A549 (cell line): ENCODE measurements at regions not wholly inside any gene's neighbourhood (a gene's known extent, or its start where the extent isn't known, plus 50 kb on each side); places are given as distances from the start of the nearest gene placed in this dataset.

Source experiments
- ATAC-seq, 2 experiments: fragments of 200-7000 bp in 1 of 2; fragments of >200 bp in 1 of 2; cut with Nextera tagmentation in 1 of 2; cut with Tn5 transposase in 1 of 2; 3 replicates each; pipeline versions ENCODE4 v1.8.0 to v1.9.1; 2018 to 2020; ENCODE audit warnings: mild to moderate bottlenecking in 1 of 2, moderate library complexity in 1 of 2
- CTCF ChIA-PET: fragments of 300-600 bp; sonication (Branson Sonifier 250); formaldehyde crosslinking; extraction: SDS; loops from one replicate; lab custom pipeline; 2021; ENCODE audit warnings: antibody characterized with exemption, inconsistent platforms; lab: Yijun Ruan, JAX
- POLR2A ChIA-PET: fragments of 350-600 bp; formaldehyde crosslinking; extraction: SDS; loops from one replicate; lab custom pipeline; 2021; ENCODE audit warnings: antibody characterized with exemption, inconsistent platforms; lab: Yijun Ruan, JAX
- DNase-seq, 2 experiments: peaks; one replicate each; pipeline versions ENCODE4 v3.0.0 to v3.0.0-alpha.2; 2011 to 2016; ENCODE audit warnings: low read depth in 1 of 2, low spot score in 1 of 2
- FAIRE-seq: peaks from 2 replicates; lab custom pipeline; 2011; peaks lifted over from hg19 to GRCh38; lab: Jason Lieb, UNC
- H3K27ac ChIP-seq, 2 experiments: fragments of >200 bp; sonication (Bioruptor Twin); formaldehyde crosslinking; 3 replicates each; pipeline ENCODE4 v1.5.1; 2016 to 2017
- H3K4me1 ChIP-seq: fragments of >200 bp; sonication (Bioruptor Twin); formaldehyde crosslinking; 3 replicates; pipeline ENCODE4 v1.6.1; 2016
- H3K4me2 ChIP-seq: fragments of >200 bp; sonication (Bioruptor Twin); formaldehyde crosslinking; 3 replicates; pipeline ENCODE4 v1.6.1; 2016
- H3K4me3 ChIP-seq: fragments of >200 bp; sonication (Bioruptor Twin); formaldehyde crosslinking; 3 replicates; pipeline ENCODE4 v1.5.1; 2016
- H3K9me3 ChIP-seq: fragments of >200 bp; sonication (Bioruptor Twin); formaldehyde crosslinking; 3 replicates; pipeline ENCODE4 v1.6.1; 2016
- ATOH8 ChIP-seq: fragments of 250-450 bp; sonication (Bioruptor Pico); IDR thresholded peaks from 2 replicates; pipeline ENCODE4 v1.5.0; 2020; ENCODE audit warnings: low read depth, mild to moderate bottlenecking, moderate library complexity
- BHLHE40 ChIP-seq: IDR thresholded peaks from 2 replicates; pipeline ENCODE4 v1.6.1; 2012; ENCODE audit warnings: low read depth, low read length, inconsistent platforms
- CBX2 ChIP-seq: fragments of 200-600 bp; sonication (generic); IDR thresholded peaks from 2 replicates; pipeline ENCODE4 v1.6.1; 2016; ENCODE audit warnings: low read depth, mild to moderate bottlenecking, borderline replicate concordance
- CEBPB ChIP-seq, 2 experiments: fragments of >200 bp in 1 of 2; sonication (Bioruptor Twin) in 1 of 2; formaldehyde crosslinking in 1 of 2; IDR thresholded peaks; 2 replicates each; pipeline ENCODE4 v1.6.1; 2012 to 2016
- E2F6 ChIP-seq: IDR thresholded peaks from 2 replicates; pipeline ENCODE4 v1.6.1; 2012; ENCODE audit warnings: low read depth, borderline replicate concordance
- ELK1 ChIP-seq: fragments of 150-350 bp; IDR thresholded peaks from 2 replicates; pipeline ENCODE4 v1.6.1; 2014; ENCODE audit warnings: low read depth, mild to moderate bottlenecking, low read length
- FOSL2 ChIP-seq, 2 experiments: fragments of 450-650 bp in 1 of 2; fragments of >200 bp in 1 of 2; sonication (Bioruptor Twin) in 1 of 2; formaldehyde crosslinking; IDR thresholded peaks; 2 replicates each; pipeline versions ENCODE4 v1.5.0 to v1.6.1; 2016 to 2020; ENCODE audit warnings: mild to moderate bottlenecking in 1 of 2, moderate library complexity in 1 of 2
- HES2 ChIP-seq: fragments of >200 bp; sonication (Bioruptor Twin); formaldehyde crosslinking; IDR thresholded peaks from 2 replicates; pipeline ENCODE4 v1.6.1; 2016
- HMGXB4 ChIP-seq: fragments of 250-450 bp; sonication (Bioruptor Pico); IDR thresholded peaks from 2 replicates; pipeline ENCODE4 v1.5.0; 2021; ENCODE audit warnings: mild to moderate bottlenecking, moderate library complexity, borderline replicate concordance
- HOXB13 ChIP-seq: fragments of 250-450 bp; sonication (Bioruptor Pico); IDR thresholded peaks from 2 replicates; pipeline ENCODE4 v1.5.0; 2020; ENCODE audit warnings: low read depth, mild to moderate bottlenecking, moderate library complexity
- HOXB5 ChIP-seq: fragments of 250-450 bp; sonication (Bioruptor Pico); IDR thresholded peaks from 2 replicates; pipeline ENCODE4 v1.5.0; 2020; ENCODE audit warnings: mild to moderate bottlenecking, moderate library complexity
- JUN ChIP-seq, 2 experiments: fragments of >200 bp; sonication (Bioruptor Twin); formaldehyde crosslinking; IDR thresholded peaks; 2 replicates in 1 of 2; 3 replicates in 1 of 2; pipeline ENCODE4 v1.6.1; 2016 to 2017
- KDM1A ChIP-seq: fragments of 200-600 bp; sonication (generic); IDR thresholded peaks from 2 replicates; pipeline ENCODE4 v1.6.1; 2016; ENCODE audit warnings: low read depth, mild to moderate bottlenecking
- MAZ ChIP-seq: fragments of 150-350 bp; IDR thresholded peaks from 2 replicates; pipeline ENCODE4 v1.6.1; 2014; ENCODE audit warnings: antibody characterized with exemption, low read depth, low read length, borderline replicate concordance
- MYC ChIP-seq: IDR thresholded peaks from 2 replicates; pipeline ENCODE4 v1.6.1; 2012; ENCODE audit warnings: mild to moderate bottlenecking, inconsistent platforms, low read length, improper control_type of control experiment, borderline replicate concordance
- NFE2L2 ChIP-seq: fragments of 150-350 bp; conservative IDR thresholded peaks from 2 replicates; pipeline ENCODE4 v1.6.1; 2014; ENCODE audit warnings: low read length
- NR3C1 ChIP-seq: fragments of >200 bp; sonication (Bioruptor Twin); formaldehyde crosslinking; IDR thresholded peaks from 3 replicates; pipeline ENCODE4 v1.6.1; 2017
- PBX3 ChIP-seq: IDR thresholded peaks from 2 replicates; pipeline ENCODE4 v1.6.1; 2012
- PHF8 ChIP-seq: fragments of 200-600 bp; sonication (generic); IDR thresholded peaks from 2 replicates; pipeline ENCODE4 v1.6.1; 2016; ENCODE audit warnings: low read depth, mild to moderate bottlenecking, antibody characterized with exemption, moderate library complexity, borderline replicate concordance
- RAD21 ChIP-seq, 2 experiments: fragments of >200 bp in 1 of 2; sonication (Bioruptor Twin) in 1 of 2; formaldehyde crosslinking in 1 of 2; IDR thresholded peaks in 1 of 2; conservative IDR thresholded peaks in 1 of 2; 2 replicates in 1 of 2; 3 replicates in 1 of 2; pipeline ENCODE4 v1.6.1; 2012 to 2018; ENCODE audit warnings: inconsistent platforms in 1 of 2
- RARB ChIP-seq: fragments of 250-450 bp; sonication (Bioruptor Pico); IDR thresholded peaks from 2 replicates; pipeline ENCODE4 v1.8.0; 2021; ENCODE audit warnings: mild to moderate bottlenecking, moderate library complexity
- RFX5 ChIP-seq: fragments of 450-650 bp; IDR thresholded peaks from 2 replicates; pipeline ENCODE4 v1.7.1; 2014; ENCODE audit warnings: antibody characterized with exemption, mild to moderate bottlenecking, moderate library complexity
- SMC3 ChIP-seq: fragments of >200 bp; sonication (Bioruptor Twin); formaldehyde crosslinking; IDR thresholded peaks from 3 replicates; pipeline ENCODE4 v1.6.1; 2018; ENCODE audit warnings: inconsistent platforms
- USF2 ChIP-seq: fragments of 450-650 bp; IDR thresholded peaks from 2 replicates; pipeline ENCODE4 v1.6.1; 2014; ENCODE audit warnings: antibody characterized with exemption
- ZC3H11A ChIP-seq: fragments of 450-650 bp; IDR thresholded peaks from 2 replicates; pipeline ENCODE4 v1.6.1; 2014; ENCODE audit warnings: antibody characterized with exemption, mild to moderate bottlenecking
- WGBS: methylation state at CpG from one replicate; pipeline ENCODE4 v1.1.6; 2017; ENCODE audit errors: missing lambda C conversion rate; 5-methylcytosine and 5-hydroxymethylcytosine counted together

- TF ChIP-seq MYC, result no peak
- TF ChIP-seq, all 56 proteins: peak for 0
Observed at GRCh38 chr13:111479412-111479811, 159.0 kb downstream of the TEX29 start (continued).

GRCh38 chr13:111480503-111480902 lies 160.1 kb downstream of the TEX29 start:
- Histone ChIP-seq H3K27ac (no peak overlapping the region), H3K4me2 (no peak overlapping the region)
- POLR2A ChIA-PET, result no interaction called here
- ATAC-seq, result no peak
- CTCF ChIA-PET, result interaction anchor here (2.3 kb wide), 1 partner anchor 963 kb away, joined by 16 read pairs; no protein-coding TSS in a partner anchor
- TF ChIP-seq HMGXB4 (CRISPR knock-in tag) (no peak), JUN (IDR thresholded peaks at IDR 0.05) (no peak), PHF8 (no peak), NR3C1 (no peak), KDM1A (no peak), RAD21 (conservative IDR thresholded peaks at IDR 0.05 in 1 of 2, IDR thresholded peaks at IDR 0.05 in 1 of 2) (no peak), FOSL2 (IDR thresholded peaks at IDR 0.05) (no peak), FOSL2 (CRISPR knock-in tag; IDR thresholded peaks at IDR 0.05) (no peak), MYC (no peak), PBX3 (no peak), ELK1 (no peak), CEBPB (IDR thresholded peaks at IDR 0.05) (no peak), RARB (CRISPR knock-in tag) (no peak), NFE2L2 (no peak), HES2 (no peak), USF2 (no peak), E2F6 (no peak), BHLHE40 (no peak), ZC3H11A (no peak)
- TF ChIP-seq, all 56 proteins: peak for 0
- Histone ChIP-seq H3K9me3 (no peaks in the 10 kb centered on the region), H3K4me1 (no peaks in the 10 kb centered on the region), H3K4me3 (no peak overlapping the region)
- WGBS, result 60% methylated on average over 8 of the region's 8 CpGs
- DNase-seq (no peak), FAIRE-seq (no peak)

GRCh38 chr13:111480976-111481375 lies 160.5 kb downstream of the TEX29 start:
- ATAC-seq, result no peak

More at GRCh38 chr13:111480976-111481375, 160.5 kb downstream of the TEX29 start:
- Histone ChIP-seq H3K4me2 (no peak overlapping the region), H3K4me1 (no peaks in the 10 kb centered on the region), H3K27ac (no peak overlapping the region), H3K9me3 (no peaks in the 10 kb centered on the region), H3K4me3 (no peak overlapping the region)
- no peak for TF ChIP-seq CBX2
- TF ChIP-seq HMGXB4 (CRISPR knock-in tag), result no peak
- no peak for TF ChIP-seq RFX5
- TF ChIP-seq ELK1, result no peak
- no peak for TF ChIP-seq HOXB13 (CRISPR knock-in tag)
- no peak for TF ChIP-seq ATOH8 (CRISPR knock-in tag)
- TF ChIP-seq MAZ, result no peak
- TF ChIP-seq HOXB5, result no peak
- no peak for TF ChIP-seq SMC3
- POLR2A ChIA-PET, result no interaction called here
- FAIRE-seq (no peak), DNase-seq (no peak)
- CTCF ChIA-PET, result no interaction called here
- 25% methylated on average over 11 of the region's 11 CpGs for WGBS
